ENCODE measurements at regions not wholly inside any gene's neighbourhood (a gene's known extent, or its start where the extent isn't known, plus 50 kb on each side); places are given as distances from the start of the nearest gene placed in this dataset.

- no peak for TF ChIP-seq CTCF (conservative IDR thresholded peaks at IDR 0.05; ENCODE audit: low read depth, low read length)
- no peak overlapping the region for H3K4me3 ChIP-seq (ENCODE audit: low read depth, low read length)
- DNase-seq (ENCODE audit: low read depth): no peak
Measured at GRCh38 chr12:74408601-74409166, 129.0 kb upstream of the ATXN7L3B start.

- DNase-seq (ENCODE audit: low read depth): no peak
- no peak overlapping the region for H3K4me3 ChIP-seq (ENCODE audit: low read depth, low read length)
- TF ChIP-seq CTCF (conservative IDR thresholded peaks at IDR 0.05; ENCODE audit: low read depth, low read length): peak; percentile 36
Measured at GRCh38 chr12:74412606-74413230, 124.9 kb upstream of the ATXN7L3B start.

GRCh38 chr12:74415633-74416032 lies 122.0 kb upstream of the ATXN7L3B start:
- TF ChIP-seq CTCF (conservative IDR thresholded peaks at IDR 0.05; ENCODE audit: low read depth, low read length): peak; percentile 74
- DNase-seq (ENCODE audit: low read depth): no peak
- no peak overlapping the region for H3K4me3 ChIP-seq (ENCODE audit: low read depth, low read length)

- H3K4me3 ChIP-seq (ENCODE audit: low read depth, low read length): no peak overlapping the region
- TF ChIP-seq CTCF (conservative IDR thresholded peaks at IDR 0.05; ENCODE audit: low read depth, low read length): no peak
- no peak for DNase-seq (ENCODE audit: low read depth)
Measured at GRCh38 chr12:74418573-74418972, 119.1 kb upstream of the ATXN7L3B start.

- DNase-seq (ENCODE audit: low read depth): no peak
- no peak for TF ChIP-seq CTCF (conservative IDR thresholded peaks at IDR 0.05; ENCODE audit: low read depth, low read length)
- no peak overlapping the region for H3K4me3 ChIP-seq (ENCODE audit: low read depth, low read length)
Measured at GRCh38 chr12:74424778-74425177, 112.9 kb upstream of the ATXN7L3B start.

GRCh38 chr12:74426091-74426490 lies 111.5 kb upstream of the ATXN7L3B start:
- no peak for DNase-seq (ENCODE audit: low read depth)
- TF ChIP-seq CTCF (conservative IDR thresholded peaks at IDR 0.05; ENCODE audit: low read depth, low read length): no peak
- H3K4me3 ChIP-seq (ENCODE audit: low read depth, low read length): no peak overlapping the region

- H3K4me3 ChIP-seq (ENCODE audit: low read depth, low read length): no peak overlapping the region
- DNase-seq (ENCODE audit: low read depth): no peak
- no peak for TF ChIP-seq CTCF (conservative IDR thresholded peaks at IDR 0.05; ENCODE audit: low read depth, low read length)
Measured at GRCh38 chr12:74429535-74429934, 108.1 kb upstream of the ATXN7L3B start.
